ENCODE measurements at regions not wholly inside any gene's neighbourhood (a gene's known extent, or its start where the extent isn't known, plus 50 kb on each side); places are given as distances from the start of the nearest gene placed in this dataset.

DNA sequence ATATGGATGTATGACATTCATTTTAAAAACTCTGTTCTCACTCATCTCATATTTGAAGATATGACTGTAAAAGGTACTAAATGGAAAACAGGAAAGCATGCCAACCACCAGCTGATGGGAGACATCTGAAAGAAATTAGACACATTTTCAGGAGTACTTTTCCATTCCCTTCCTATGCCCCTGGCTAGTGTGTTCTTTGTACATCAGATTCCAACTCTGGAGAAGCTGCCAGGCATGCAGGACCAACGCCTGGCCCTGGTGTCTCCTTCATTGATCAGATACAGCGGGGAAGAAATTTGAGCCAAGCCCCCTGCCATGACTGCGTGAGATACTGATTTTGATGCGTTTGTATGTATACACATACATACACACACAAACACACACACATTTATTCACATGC lies 599.0 kb upstream of the SYT4 start:
- FAIRE-seq: no peak
- DNase-seq (ENCODE audit: insufficient read length, low spot score): no peak
- TF ChIP-seq, protein P1, sequence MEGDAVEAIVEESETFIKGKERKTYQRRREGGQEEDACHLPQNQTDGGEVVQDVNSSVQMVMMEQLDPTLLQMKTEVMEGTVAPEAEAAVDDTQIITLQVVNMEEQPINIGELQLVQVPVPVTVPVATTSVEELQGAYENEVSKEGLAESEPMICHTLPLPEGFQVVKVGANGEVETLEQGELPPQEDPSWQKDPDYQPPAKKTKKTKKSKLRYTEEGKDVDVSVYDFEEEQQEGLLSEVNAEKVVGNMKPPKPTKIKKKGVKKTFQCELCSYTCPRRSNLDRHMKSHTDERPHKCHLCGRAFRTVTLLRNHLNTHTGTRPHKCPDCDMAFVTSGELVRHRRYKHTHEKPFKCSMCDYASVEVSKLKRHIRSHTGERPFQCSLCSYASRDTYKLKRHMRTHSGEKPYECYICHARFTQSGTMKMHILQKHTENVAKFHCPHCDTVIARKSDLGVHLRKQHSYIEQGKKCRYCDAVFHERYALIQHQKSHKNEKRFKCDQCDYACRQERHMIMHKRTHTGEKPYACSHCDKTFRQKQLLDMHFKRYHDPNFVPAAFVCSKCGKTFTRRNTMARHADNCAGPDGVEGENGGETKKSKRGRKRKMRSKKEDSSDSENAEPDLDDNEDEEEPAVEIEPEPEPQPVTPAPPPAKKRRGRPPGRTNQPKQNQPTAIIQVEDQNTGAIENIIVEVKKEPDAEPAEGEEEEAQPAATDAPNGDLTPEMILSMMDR (IDR thresholded peaks at IDR 0.05; ENCODE audit: insufficient read depth, missing control alignments): no peak

DNA sequence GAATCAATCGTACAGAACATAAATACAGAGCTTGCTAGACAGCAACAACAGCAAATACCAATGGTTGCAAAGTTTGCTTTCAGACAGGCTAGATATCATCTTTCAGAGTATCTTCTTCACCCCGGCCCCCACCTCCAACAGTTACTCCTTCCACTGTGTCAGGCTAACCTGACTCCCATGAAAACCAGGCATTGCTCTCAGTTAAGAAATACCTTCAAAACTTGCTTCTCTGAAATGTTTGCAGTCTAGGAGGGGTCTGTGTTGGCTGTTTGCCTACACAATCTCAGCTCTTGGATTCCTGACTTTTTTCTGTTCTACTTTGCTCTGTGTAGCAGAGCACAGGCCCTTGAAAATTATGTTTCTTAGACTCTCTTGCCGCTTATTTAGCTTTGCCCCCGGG lies 599.5 kb upstream of the SYT4 start:
- FAIRE-seq (no peak), DNase-seq (ENCODE audit: insufficient read length, low spot score) (no peak)
- TF ChIP-seq, protein P1 (IDR thresholded peaks at IDR 0.05; ENCODE audit: insufficient read depth, missing control alignments): no peak

DNA sequence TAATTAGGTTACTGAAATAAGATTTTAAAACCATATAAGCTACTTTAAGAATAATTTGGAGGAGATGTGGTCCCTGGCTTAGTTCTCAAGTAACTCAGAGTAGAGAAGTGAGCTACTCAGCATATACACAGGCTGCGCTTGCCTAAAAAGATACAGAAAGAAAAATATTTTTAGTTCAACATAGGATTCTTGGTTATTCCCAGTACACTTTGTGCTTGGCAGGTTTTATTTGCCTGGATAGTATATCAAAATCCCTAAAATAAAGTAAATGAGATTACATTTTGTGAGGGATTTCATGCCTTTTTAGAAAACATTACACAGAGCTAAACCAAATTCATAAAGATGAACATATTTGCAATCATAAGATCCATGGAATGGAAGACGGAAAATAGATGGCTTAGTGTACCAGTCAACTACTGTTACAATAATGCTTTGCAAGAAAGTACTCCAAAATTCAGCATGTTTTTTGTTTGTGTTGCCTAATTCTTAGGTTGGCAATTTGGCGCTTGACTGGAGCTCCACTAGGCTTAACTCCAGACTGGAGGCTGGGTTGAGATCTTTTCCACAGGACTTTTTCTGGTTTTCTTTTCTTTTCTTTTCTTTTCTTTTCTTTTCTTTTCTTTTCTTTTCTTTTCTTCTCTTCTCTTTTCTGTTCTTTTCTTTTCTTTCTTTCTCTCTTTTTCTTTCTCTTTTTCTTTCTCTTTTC lies 600.5 kb upstream of the SYT4 start:
- TF ChIP-seq, protein P1 (IDR thresholded peaks at IDR 0.05; ENCODE audit: insufficient read depth, missing control alignments): no peak
- FAIRE-seq: no peak
- DNase-seq (ENCODE audit: insufficient read length, low spot score): no peak

DNA sequence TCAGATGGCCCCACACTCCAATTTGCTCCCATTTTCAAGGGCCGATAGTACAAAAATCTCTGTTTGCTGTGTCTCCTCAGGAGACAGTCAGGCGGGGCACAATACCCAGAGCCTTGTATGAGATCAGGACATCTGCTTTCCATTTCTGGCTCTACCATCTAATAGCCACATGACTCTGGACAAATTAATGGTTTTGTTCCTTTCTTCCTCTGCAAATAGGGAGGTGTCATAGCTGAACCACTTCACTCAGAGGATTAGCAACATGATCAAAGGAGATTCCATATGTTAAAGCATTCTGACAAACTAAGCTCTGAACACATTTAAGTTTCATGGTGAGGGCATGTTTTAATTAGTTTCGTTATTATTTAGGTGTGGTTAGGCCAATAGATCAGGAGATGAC lies 602.1 kb upstream of the SYT4 start:
- TF ChIP-seq, protein P1 (IDR thresholded peaks at IDR 0.05; ENCODE audit: insufficient read depth, missing control alignments): no peak
- DNase-seq (ENCODE audit: insufficient read length, low spot score): no peak
- no peak for FAIRE-seq

DNA sequence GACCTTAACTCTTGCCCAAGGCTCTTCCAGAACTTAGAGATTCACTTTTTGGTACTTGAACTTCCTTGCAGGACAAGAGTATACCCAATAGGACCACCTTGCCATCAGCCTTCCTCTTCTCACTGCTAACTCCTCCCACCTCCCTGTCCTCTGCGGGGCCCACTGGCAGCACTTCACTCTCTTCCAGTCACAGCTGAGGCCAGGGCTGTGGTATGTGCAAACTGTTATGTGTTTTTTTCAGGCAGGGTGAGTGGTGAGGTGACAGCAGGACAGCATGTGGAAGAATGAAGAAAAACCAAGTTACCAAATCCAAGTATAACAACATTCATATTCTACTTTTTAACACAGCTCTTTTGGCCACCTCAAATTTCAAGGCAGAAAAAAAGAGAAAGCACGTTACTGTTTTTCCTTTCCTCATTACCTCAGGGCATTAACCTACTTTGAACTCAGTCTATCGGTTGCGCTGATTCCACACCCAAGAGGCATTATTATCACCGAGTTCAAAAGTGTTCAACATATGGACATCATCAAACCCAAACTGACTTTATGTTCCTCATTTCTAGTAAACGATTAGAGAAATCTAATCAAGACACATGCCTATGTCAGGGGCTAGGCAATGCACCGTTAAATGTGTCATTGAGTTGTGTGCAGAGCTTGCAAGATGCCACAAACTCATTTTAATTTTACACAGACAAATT lies 605.2 kb upstream of the SYT4 start:
- no peak for DNase-seq (ENCODE audit: insufficient read length, low spot score)
- TF ChIP-seq, protein P1 (IDR thresholded peaks at IDR 0.05; ENCODE audit: insufficient read depth, missing control alignments): no peak
- FAIRE-seq: no peak

DNA sequence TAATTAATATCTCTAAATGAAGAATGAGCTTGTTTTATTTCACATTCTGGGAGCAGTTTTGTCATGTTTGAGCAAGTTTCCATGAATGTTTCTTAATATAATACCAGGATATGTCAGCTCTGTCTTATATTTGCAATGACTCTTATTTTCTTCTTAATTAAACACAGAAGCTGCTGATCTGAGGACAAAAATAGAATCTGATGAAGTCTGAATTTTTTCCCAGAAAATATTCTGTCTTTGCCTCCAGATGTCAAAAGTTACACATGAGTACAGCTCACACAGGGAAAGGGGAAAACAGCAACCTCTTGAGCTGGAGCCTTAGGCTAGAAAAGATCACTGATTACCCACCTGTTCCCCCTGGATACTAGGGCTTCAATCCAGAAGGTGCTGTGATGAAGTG lies 606.6 kb upstream of the SYT4 start:
- no peak for DNase-seq (ENCODE audit: insufficient read length, low spot score)
- FAIRE-seq: no peak
- TF ChIP-seq, protein P1 (IDR thresholded peaks at IDR 0.05; ENCODE audit: insufficient read depth, missing control alignments): no peak

DNA sequence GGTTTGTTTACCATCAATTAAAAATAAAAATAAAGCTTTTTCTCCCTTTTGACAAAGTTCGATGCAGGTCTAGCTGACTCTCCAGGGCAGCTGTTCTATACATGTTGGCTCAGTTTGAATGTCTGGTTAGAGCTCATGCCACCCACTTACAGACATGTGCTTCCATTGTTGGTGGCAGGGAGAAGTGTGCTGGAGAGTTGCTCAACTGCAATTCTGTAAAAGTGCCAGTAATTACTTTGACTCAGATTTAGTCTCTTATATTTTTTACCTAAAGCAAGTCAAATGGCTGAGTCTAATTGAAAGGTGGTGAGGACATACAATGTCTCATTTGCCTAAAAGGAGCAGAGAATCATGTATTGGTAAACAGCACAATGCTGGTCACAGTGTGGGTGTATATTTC lies 609.1 kb upstream of the SYT4 start:
- FAIRE-seq: no peak
- TF ChIP-seq, protein P1 (IDR thresholded peaks at IDR 0.05; ENCODE audit: insufficient read depth, missing control alignments): no peak
- no peak for DNase-seq (ENCODE audit: insufficient read length, low spot score)

Measured in D721Med (cell line).